ENCODE measurements at regions not wholly inside any gene's neighbourhood (a gene's known extent, or its start where the extent isn't known, plus 50 kb on each side); places are given as distances from the start of the nearest gene placed in this dataset.

GRCh38 chr9:119712325-119712724 lies 343.1 kb upstream of the BRINP1 start:
- Mint-ChIP-seq H3K27me3 (ENCODE audit: low read depth) (no peaks in the 10 kb centered on the region), H3K4me1 (peaks cover 10% of the 10 kb centered on the region in 2 experiments), H3K4me3 (no peak overlapping the region), H3K9me3 (no peaks in the 10 kb centered on the region; a peak in 1 of 5 replicates), H3K36me3 (ENCODE audit: insufficient read depth in 1 of 3, low read depth in 3 of 3) (no peaks in the 10 kb centered on the region), H3K27ac (no peak overlapping the region)
- Histone ChIP-seq H2BK20ac (ENCODE audit: low read depth, low read length, poor library complexity, severe bottlenecking) (no peak overlapping the region), H3K23me2 (ENCODE audit: insufficient read length, low read depth, low read length, poor library complexity, severe bottlenecking) (no peaks in the 10 kb centered on the region), H3K4ac (ENCODE audit: low read depth, low read length) (no peak overlapping the region), H4K91ac (ENCODE audit: insufficient read length, low read depth, low read length) (no peak overlapping the region), H3K23ac (ENCODE audit: insufficient read length, low read depth, low read length) (no peak overlapping the region), H4K20me1 (ENCODE audit: control insufficient read depth, insufficient read depth, insufficient read length) (no peaks in the 10 kb centered on the region), H4K5ac (ENCODE audit: insufficient read length, low read depth, low read length) (no peak overlapping the region), H2AK5ac (ENCODE audit: insufficient read length, low read length) (no peak overlapping the region), H3K79me1 (ENCODE audit: insufficient read depth, low read depth, low read length, poor library complexity, severe bottlenecking) (no peaks in the 10 kb centered on the region), H3K56ac (ENCODE audit: insufficient read length, low read depth, low read length) (no peak overlapping the region), H4K8ac (replicated peaks; ENCODE audit: insufficient read length, low read depth, low read length) (no peak overlapping the region), H3K9ac (ENCODE audit: extremely low read depth, insufficient read length, low read length) (no peak overlapping the region), H2BK5ac (ENCODE audit: insufficient read length, low read length) (no peak overlapping the region), H3T11ph (ENCODE audit: low read length) (no peak overlapping the region), H3K79me2 (ENCODE audit: insufficient read depth, low read length) (no peaks in the 10 kb centered on the region), H3K9me3 (ENCODE audit: control insufficient read depth, low read depth, low read length) (no peaks in the 10 kb centered on the region), H3K4me1 (ENCODE audit: insufficient read depth, low read length) (no peaks in the 10 kb centered on the region), H3K14ac (ENCODE audit: insufficient read depth, low read length) (no peak overlapping the region), H2BK12ac (ENCODE audit: insufficient read length, low read depth, low read length) (no peak overlapping the region), H3K27me3 (ENCODE audit: insufficient read depth, low read length) (no peaks in the 10 kb centered on the region), H2BK15ac (ENCODE audit: low read depth, low read length) (no peak overlapping the region), H2BK120ac (ENCODE audit: low read depth, low read length, poor library complexity, severe bottlenecking) (no peak overlapping the region), H3K4me2 (ENCODE audit: insufficient read depth, insufficient read length, low read length) (no peak overlapping the region), H3K18ac (ENCODE audit: insufficient read length, low read depth, low read length) (no peak overlapping the region), H3K27ac (ENCODE audit: insufficient read length, low read depth, low read length) (no peak overlapping the region), H2AFZ (ENCODE audit: low read length) (no peak overlapping the region)
- no peak for DNase-seq
- no peak for TF ChIP-seq CTCF (conservative IDR thresholded peaks at IDR 0.05)
- no CpG with 5 or more reads among the region's 1 CpG for WGBS (ENCODE audit: extremely low coverage, insufficient read length, low lambda C conversion rate)

Measured in H9 (cell line).